IMR-90 (cell line): ENCODE measurements at regions not wholly inside any gene's neighbourhood (a gene's known extent, or its start where the extent isn't known, plus 50 kb on each side); places are given as distances from the start of the nearest gene placed in this dataset.

Source experiments
- ATAC-seq: fragments of 200-7000 bp; cut with Tn5 transposase; 2 replicates; pipeline ENCODE4 v1.9.1; 2020; ENCODE audit warnings: low read depth, mild to moderate bottlenecking, moderate library complexity
- BruUV-seq: library from RNA; stranded (reverse); fragments of 400-500 nt; replicated peaks from 2 replicates; lab custom pipeline; 2021; lab: Mats Ljungman, UMichigan
- CTCF ChIA-PET: fragments of 300-600 bp; formaldehyde crosslinking; extraction: SDS; loops from one replicate; lab custom pipeline; 2021; ENCODE audit warnings: antibody characterized with exemption; lab: Yijun Ruan, JAX
- POLR2A ChIA-PET: fragments of 300-600 bp; sonication (Branson Sonifier 250); formaldehyde crosslinking; loops from one replicate; lab custom pipeline; 2022; ENCODE audit warnings: antibody characterized with exemption; ENCODE audit not compliant: unreplicated experiment; lab: Charles Lee
- DNase-seq: peaks from one replicate; pipeline ENCODE4 v3.0.0; 2013
- H2AFZ ChIP-seq: replicated peaks from 2 replicates; pipeline ENCODE3; 2013; ENCODE audit warnings: low read length, mild to moderate bottlenecking; ENCODE audit not compliant: poor library complexity
- H2AK5ac ChIP-seq: 2 replicates; pipeline ENCODE4 v1.6.1; 2013; ENCODE audit warnings: low read depth, low read length, inconsistent platforms
- H2AK9ac ChIP-seq: replicated peaks from 2 replicates; pipeline ENCODE3; 2013; ENCODE audit warnings: mild to moderate bottlenecking, low read depth, low read length, moderate library complexity; ENCODE audit not compliant: poor library complexity
- H2BK120ac ChIP-seq: 2 replicates; pipeline ENCODE4 v1.6.1; 2013; ENCODE audit warnings: low read depth, low read length, inconsistent platforms
- H2BK15ac ChIP-seq: 3 replicates; pipeline ENCODE4 v1.6.1; 2013; ENCODE audit warnings: low read depth, low read length, inconsistent platforms
- H2BK20ac ChIP-seq: 2 replicates; pipeline ENCODE4 v1.6.1; 2013; ENCODE audit warnings: low read depth, mild to moderate bottlenecking, inconsistent platforms, low read length, moderate library complexity
- H2BK5ac ChIP-seq: 2 replicates; pipeline ENCODE4 v1.6.1; 2013; ENCODE audit warnings: mild to moderate bottlenecking, low read depth, low read length, inconsistent platforms; ENCODE audit not compliant: poor library complexity, severe bottlenecking
- H3K14ac ChIP-seq: replicated peaks from 2 replicates; pipeline ENCODE4 v1.6.1; 2013; ENCODE audit warnings: low read depth, low read length, inconsistent platforms
- H3K18ac ChIP-seq: 2 replicates; pipeline ENCODE4 v1.6.1; 2013; ENCODE audit warnings: low read depth, low read length, control low read depth
- H3K23ac ChIP-seq: 2 replicates; pipeline ENCODE4 v1.6.1; 2013; ENCODE audit warnings: low read depth, low read length, inconsistent platforms
- H3K27ac ChIP-seq: 2 replicates; pipeline ENCODE4 v1.5.1; 2013; ENCODE audit warnings: mild to moderate bottlenecking, control low read depth, low read length; ENCODE audit not compliant: insufficient read depth
- H3K27me3 ChIP-seq: 2 replicates; pipeline ENCODE4 v1.6.1; 2013; ENCODE audit warnings: low read length; ENCODE audit not compliant: control insufficient read depth, insufficient read depth
- H3K36me3 ChIP-seq: 2 replicates; pipeline ENCODE4 v1.6.1; 2013; ENCODE audit warnings: low read length, mixed read lengths; ENCODE audit not compliant: control insufficient read depth, insufficient read depth
- H3K4ac ChIP-seq: 2 replicates; pipeline ENCODE4 v1.6.1; 2013; ENCODE audit warnings: low read depth, low read length, inconsistent platforms
- H3K4me1 ChIP-seq: 2 replicates; pipeline ENCODE4 v1.6.1; 2013; ENCODE audit warnings: low read length, mixed read lengths; ENCODE audit not compliant: control insufficient read depth, insufficient read depth
- H3K4me2 ChIP-seq: 2 replicates; pipeline ENCODE4 v1.6.1; 2013; ENCODE audit warnings: low read depth, mild to moderate bottlenecking, control low read depth, low read length, moderate library complexity
- H3K4me3 ChIP-seq: 2 replicates; pipeline ENCODE4 v1.5.1; 2013; ENCODE audit warnings: low read depth, mild to moderate bottlenecking, control low read depth, low read length, moderate library complexity; ENCODE audit not compliant: insufficient read depth
- H3K56ac ChIP-seq: 2 replicates; pipeline ENCODE4 v1.6.1; 2013; ENCODE audit warnings: low read length, inconsistent platforms; ENCODE audit not compliant: insufficient read depth; ENCODE audit errors: extremely low read depth
- H3K79me1 ChIP-seq, 2 experiments: 2 replicates each; pipeline ENCODE4 v1.6.1; 2013; ENCODE audit warnings: low read length in 2 of 2, inconsistent platforms in 1 of 2, low read depth in 1 of 2
- H3K9ac ChIP-seq: 2 replicates; pipeline ENCODE4 v1.6.1; 2013; ENCODE audit warnings: low read depth, low read length, control low read depth
- H3K9me1 ChIP-seq: 2 replicates; pipeline ENCODE4 v1.6.1; 2013; ENCODE audit warnings: low read length, inconsistent platforms; ENCODE audit not compliant: insufficient read depth
- H3K9me3 ChIP-seq: 2 replicates; pipeline ENCODE4 v1.6.1; 2013; ENCODE audit warnings: low read length; ENCODE audit not compliant: control insufficient read depth, insufficient read depth
- H4K20me1 ChIP-seq: 2 replicates; pipeline ENCODE4 v1.6.1; 2013; ENCODE audit warnings: low read length, inconsistent platforms; ENCODE audit not compliant: insufficient read depth
- H4K5ac ChIP-seq: 2 replicates; pipeline ENCODE4 v1.6.1; 2013; ENCODE audit warnings: mild to moderate bottlenecking, low read depth, low read length, control low read depth
- H4K8ac ChIP-seq, 2 experiments: 2 replicates each; pipeline ENCODE4 v1.6.1; 2013; ENCODE audit warnings: low read depth in 2 of 2, low read length in 2 of 2, control low read depth in 1 of 2, inconsistent platforms in 1 of 2
- H4K91ac ChIP-seq: 2 replicates; pipeline ENCODE4 v1.6.1; 2013; ENCODE audit warnings: low read depth, low read length, inconsistent platforms; ENCODE audit not compliant: insufficient read depth
- CHD1 ChIP-seq: IDR thresholded peaks from 2 replicates; pipeline ENCODE4 v1.6.1; 2012; ENCODE audit warnings: low read depth, low read length, improper control_type of control experiment
- FOS ChIP-seq: fragments of 150-350 bp; IDR thresholded peaks from 2 replicates; pipeline ENCODE4 v1.6.1; 2016; ENCODE audit warnings: low read depth, low read length
- MAFK ChIP-seq: IDR thresholded peaks from 2 replicates; pipeline ENCODE4 v1.6.1; 2012; ENCODE audit warnings: low read depth, low read length, improper control_type of control experiment
- MAZ ChIP-seq: IDR thresholded peaks from 2 replicates; pipeline ENCODE4 v1.6.1; 2012; ENCODE audit warnings: low read depth, mild to moderate bottlenecking, low read length, improper control_type of control experiment, moderate library complexity, borderline replicate concordance
- NFE2L2 ChIP-seq: fragments of 150-350 bp; IDR thresholded peaks from 2 replicates; pipeline ENCODE4 v1.6.1; 2016; ENCODE audit warnings: low read depth, mild to moderate bottlenecking, low read length
- POLR2A ChIP-seq: IDR thresholded peaks from 2 replicates; pipeline ENCODE4 v1.6.1; 2012; ENCODE audit warnings: mild to moderate bottlenecking, low read depth, low read length
- RAD21 ChIP-seq: IDR thresholded peaks from 2 replicates; pipeline ENCODE4 v1.6.1; 2012; ENCODE audit warnings: low read length, improper control_type of control experiment
- RCOR1 ChIP-seq: IDR thresholded peaks from 2 replicates; pipeline ENCODE4 v1.6.1; 2012; ENCODE audit warnings: mild to moderate bottlenecking, low read length, improper control_type of control experiment; ENCODE audit not compliant: insufficient replicate concordance
- WGBS, 2 experiments: methylation state at CpG; one replicate each; pipeline versions ENCODE4 v1.1.5 to v1.1.7; 2013; ENCODE audit warnings: missing lambda C conversion rate in 2 of 2; ENCODE audit not compliant: insufficient read length in 1 of 2; ENCODE audit errors: extremely low coverage in 2 of 2; 5-methylcytosine and 5-hydroxymethylcytosine counted together
- dilution Hi-C: fragments of 300-500 bp; cut with HindIII; formaldehyde crosslinking; loops from one replicate; pipeline ENCODE4 v1.14.3; 2018; ENCODE audit warnings: low sequenced_read_pairs; ENCODE audit not compliant: unreplicated experiment
- in situ Hi-C: fragments of 300-500 bp; cut with MboI; formaldehyde crosslinking; loops from 3 replicates; pipeline ENCODE4 v1.14.3; 2019; ENCODE audit warnings: low sequenced_read_pairs, inconsistent platforms, mixed read lengths
- intact Hi-C: fragments of 100-400 bp; cut with micrococcal nuclease; formaldehyde crosslinking; loops from 2 replicates; pipeline ENCODE4 v1.10.0; 2022

DNA sequence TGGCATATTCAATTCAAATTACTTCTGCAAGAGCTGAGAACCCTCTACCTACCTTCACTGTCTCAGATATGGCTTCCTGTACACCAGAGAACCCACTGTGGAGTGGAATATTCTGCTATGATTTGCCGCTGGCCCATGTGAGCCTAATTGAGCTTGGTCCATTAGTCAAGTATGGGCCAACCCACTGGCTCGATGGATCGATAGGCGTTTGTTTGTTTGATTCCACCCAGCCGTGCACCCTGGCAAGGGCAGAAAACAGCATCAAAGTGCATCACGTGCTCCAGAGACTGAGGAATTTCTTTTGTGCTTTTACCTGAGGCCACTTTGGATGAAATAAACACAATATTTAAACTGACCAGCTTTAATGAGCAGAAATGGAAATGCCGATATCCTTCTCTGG lies 426.3 kb downstream of the AACS start:
- H2BK20ac ChIP-seq: no peak overlapping the region
- no peaks in the 10 kb centered on the region for H3K27me3 ChIP-seq
- no peak overlapping the region for H3K4ac ChIP-seq
- no peak for ATAC-seq
- no peak overlapping the region for H3K4me3 ChIP-seq
- no peaks in the 10 kb centered on the region for H4K20me1 ChIP-seq
- no peak overlapping the region for H3K27ac ChIP-seq
- H4K91ac ChIP-seq: no peak overlapping the region
- no peak overlapping the region for H2AK5ac ChIP-seq
- no peak overlapping the region for H2AK9ac ChIP-seq
- no CpG with 5 or more reads among the region's 7 CpGs for WGBS, 2 experiments
- H3K9ac ChIP-seq: no peak overlapping the region
- H3K23ac ChIP-seq: no peak overlapping the region
- no peak overlapping the region for H3K56ac ChIP-seq
- TF ChIP-seq CHD1 (no peak), POLR2A (no peak), RAD21 (no peak), NFE2L2 (no peak), RCOR1 (no peak), MAFK (no peak), FOS (no peak), MAZ (no peak)
- no peak overlapping the region for H3K18ac ChIP-seq
- POLR2A ChIA-PET: no interaction called here
- no peak overlapping the region for H3K14ac ChIP-seq
- H3K4me1 ChIP-seq: no peaks in the 10 kb centered on the region
- dilution Hi-C loops (no loop called here), intact Hi-C loops (no loop called here), in situ Hi-C loops (no loop called here)
- no peak overlapping the region for H2BK5ac ChIP-seq
- no peaks in the 10 kb centered on the region for H3K36me3 ChIP-seq
- H4K5ac ChIP-seq: no peak overlapping the region
- H2AFZ ChIP-seq: no peak overlapping the region
- H3K4me2 ChIP-seq: no peak overlapping the region
- H3K9me1 ChIP-seq: no peaks in the 10 kb centered on the region
- BruUV-seq: no TSS peak
- no peaks in the 10 kb centered on the region for H3K79me1 ChIP-seq
- H3K9me3 ChIP-seq: peaks cover 25% of the 10 kb centered on the region
- no peak overlapping the region for H4K8ac ChIP-seq
- no peak overlapping the region for H2BK120ac ChIP-seq
- no peak for DNase-seq
- CTCF ChIA-PET: no interaction called here
- no peak overlapping the region for H2BK15ac ChIP-seq
